ENCODE measurements at regions not wholly inside any gene's neighbourhood (a gene's known extent, or its start where the extent isn't known, plus 50 kb on each side); places are given as distances from the start of the nearest gene placed in this dataset.

DNA sequence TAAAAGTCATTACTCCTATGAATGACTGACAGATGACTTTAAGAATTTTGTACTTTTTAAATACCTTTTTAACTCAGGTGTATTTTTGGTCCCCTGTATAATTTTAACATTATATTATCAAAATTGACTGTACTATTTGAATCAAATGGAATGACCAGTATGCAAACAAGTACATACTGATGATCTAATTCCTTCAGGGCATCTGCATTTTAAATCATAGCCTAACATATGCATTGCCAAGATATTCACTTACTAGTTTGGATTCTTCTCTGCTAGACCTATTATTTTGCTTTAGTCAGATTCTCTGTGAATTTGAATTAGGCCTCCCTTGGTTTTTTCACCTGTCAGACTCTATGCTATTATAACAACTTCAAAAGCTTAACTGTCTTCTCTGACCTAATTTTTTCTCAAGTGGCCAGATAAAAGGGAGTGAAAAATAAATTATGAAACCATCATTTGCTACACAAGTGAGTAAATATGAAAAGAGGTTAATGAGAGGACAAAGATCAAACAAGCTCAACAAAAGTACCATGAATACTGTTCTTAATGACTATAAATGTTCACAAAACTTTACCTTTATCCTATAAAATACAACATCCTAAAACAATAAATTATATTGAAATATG is 1505.2 kb upstream of the CDH9 start:
- no peak for TF ChIP-seq POLR2A (IDR thresholded peaks at IDR 0.05)
- TF ChIP-seq, protein P1, sequence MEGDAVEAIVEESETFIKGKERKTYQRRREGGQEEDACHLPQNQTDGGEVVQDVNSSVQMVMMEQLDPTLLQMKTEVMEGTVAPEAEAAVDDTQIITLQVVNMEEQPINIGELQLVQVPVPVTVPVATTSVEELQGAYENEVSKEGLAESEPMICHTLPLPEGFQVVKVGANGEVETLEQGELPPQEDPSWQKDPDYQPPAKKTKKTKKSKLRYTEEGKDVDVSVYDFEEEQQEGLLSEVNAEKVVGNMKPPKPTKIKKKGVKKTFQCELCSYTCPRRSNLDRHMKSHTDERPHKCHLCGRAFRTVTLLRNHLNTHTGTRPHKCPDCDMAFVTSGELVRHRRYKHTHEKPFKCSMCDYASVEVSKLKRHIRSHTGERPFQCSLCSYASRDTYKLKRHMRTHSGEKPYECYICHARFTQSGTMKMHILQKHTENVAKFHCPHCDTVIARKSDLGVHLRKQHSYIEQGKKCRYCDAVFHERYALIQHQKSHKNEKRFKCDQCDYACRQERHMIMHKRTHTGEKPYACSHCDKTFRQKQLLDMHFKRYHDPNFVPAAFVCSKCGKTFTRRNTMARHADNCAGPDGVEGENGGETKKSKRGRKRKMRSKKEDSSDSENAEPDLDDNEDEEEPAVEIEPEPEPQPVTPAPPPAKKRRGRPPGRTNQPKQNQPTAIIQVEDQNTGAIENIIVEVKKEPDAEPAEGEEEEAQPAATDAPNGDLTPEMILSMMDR (IDR thresholded peaks at IDR 0.05): no peak

Measured in testis (tissue), 2 donors.